H1 (cell line): ENCODE measurements at regions not wholly inside any gene's neighbourhood (a gene's known extent, or its start where the extent isn't known, plus 50 kb on each side); places are given as distances from the start of the nearest gene placed in this dataset.

ENCODE experiments used
- CREB1 ChIP-seq: IDR thresholded peaks from 2 replicates; pipeline ENCODE4 v1.6.1; 2012; ENCODE audit warnings: inconsistent platforms
- EZH2 ChIP-seq: fragments of 200-600 bp; sonication (generic); IDR thresholded peaks from 2 replicates; pipeline ENCODE4 v1.7.1; 2012; ENCODE audit warnings: low read depth, mild to moderate bottlenecking, moderate library complexity, low read length, inconsistent platforms; ENCODE audit not compliant: severe bottlenecking
- SRF ChIP-seq: IDR thresholded peaks from 2 replicates; pipeline ENCODE4 v1.6.1; 2011; ENCODE audit warnings: mild to moderate bottlenecking, low read depth, low read length, moderate library complexity
- TF ChIP-seq, protein P1 (sequence below): fragments of 300-600 bp; sonication (generic); IDR thresholded peaks from 2 replicates; pipeline ENCODE4 v1.7.1; 2012; ENCODE audit warnings: low read length, moderate library complexity, mild to moderate bottlenecking, inconsistent platforms; ENCODE audit not compliant: insufficient replicate concordance

GRCh38 chrX:14411326-14411725 is 118.0 kb upstream of the GLRA2 start (continued):
- TF ChIP-seq EZH2 (no peak), CREB1 (no peak), SRF (no peak)
- TF ChIP-seq, protein P1, sequence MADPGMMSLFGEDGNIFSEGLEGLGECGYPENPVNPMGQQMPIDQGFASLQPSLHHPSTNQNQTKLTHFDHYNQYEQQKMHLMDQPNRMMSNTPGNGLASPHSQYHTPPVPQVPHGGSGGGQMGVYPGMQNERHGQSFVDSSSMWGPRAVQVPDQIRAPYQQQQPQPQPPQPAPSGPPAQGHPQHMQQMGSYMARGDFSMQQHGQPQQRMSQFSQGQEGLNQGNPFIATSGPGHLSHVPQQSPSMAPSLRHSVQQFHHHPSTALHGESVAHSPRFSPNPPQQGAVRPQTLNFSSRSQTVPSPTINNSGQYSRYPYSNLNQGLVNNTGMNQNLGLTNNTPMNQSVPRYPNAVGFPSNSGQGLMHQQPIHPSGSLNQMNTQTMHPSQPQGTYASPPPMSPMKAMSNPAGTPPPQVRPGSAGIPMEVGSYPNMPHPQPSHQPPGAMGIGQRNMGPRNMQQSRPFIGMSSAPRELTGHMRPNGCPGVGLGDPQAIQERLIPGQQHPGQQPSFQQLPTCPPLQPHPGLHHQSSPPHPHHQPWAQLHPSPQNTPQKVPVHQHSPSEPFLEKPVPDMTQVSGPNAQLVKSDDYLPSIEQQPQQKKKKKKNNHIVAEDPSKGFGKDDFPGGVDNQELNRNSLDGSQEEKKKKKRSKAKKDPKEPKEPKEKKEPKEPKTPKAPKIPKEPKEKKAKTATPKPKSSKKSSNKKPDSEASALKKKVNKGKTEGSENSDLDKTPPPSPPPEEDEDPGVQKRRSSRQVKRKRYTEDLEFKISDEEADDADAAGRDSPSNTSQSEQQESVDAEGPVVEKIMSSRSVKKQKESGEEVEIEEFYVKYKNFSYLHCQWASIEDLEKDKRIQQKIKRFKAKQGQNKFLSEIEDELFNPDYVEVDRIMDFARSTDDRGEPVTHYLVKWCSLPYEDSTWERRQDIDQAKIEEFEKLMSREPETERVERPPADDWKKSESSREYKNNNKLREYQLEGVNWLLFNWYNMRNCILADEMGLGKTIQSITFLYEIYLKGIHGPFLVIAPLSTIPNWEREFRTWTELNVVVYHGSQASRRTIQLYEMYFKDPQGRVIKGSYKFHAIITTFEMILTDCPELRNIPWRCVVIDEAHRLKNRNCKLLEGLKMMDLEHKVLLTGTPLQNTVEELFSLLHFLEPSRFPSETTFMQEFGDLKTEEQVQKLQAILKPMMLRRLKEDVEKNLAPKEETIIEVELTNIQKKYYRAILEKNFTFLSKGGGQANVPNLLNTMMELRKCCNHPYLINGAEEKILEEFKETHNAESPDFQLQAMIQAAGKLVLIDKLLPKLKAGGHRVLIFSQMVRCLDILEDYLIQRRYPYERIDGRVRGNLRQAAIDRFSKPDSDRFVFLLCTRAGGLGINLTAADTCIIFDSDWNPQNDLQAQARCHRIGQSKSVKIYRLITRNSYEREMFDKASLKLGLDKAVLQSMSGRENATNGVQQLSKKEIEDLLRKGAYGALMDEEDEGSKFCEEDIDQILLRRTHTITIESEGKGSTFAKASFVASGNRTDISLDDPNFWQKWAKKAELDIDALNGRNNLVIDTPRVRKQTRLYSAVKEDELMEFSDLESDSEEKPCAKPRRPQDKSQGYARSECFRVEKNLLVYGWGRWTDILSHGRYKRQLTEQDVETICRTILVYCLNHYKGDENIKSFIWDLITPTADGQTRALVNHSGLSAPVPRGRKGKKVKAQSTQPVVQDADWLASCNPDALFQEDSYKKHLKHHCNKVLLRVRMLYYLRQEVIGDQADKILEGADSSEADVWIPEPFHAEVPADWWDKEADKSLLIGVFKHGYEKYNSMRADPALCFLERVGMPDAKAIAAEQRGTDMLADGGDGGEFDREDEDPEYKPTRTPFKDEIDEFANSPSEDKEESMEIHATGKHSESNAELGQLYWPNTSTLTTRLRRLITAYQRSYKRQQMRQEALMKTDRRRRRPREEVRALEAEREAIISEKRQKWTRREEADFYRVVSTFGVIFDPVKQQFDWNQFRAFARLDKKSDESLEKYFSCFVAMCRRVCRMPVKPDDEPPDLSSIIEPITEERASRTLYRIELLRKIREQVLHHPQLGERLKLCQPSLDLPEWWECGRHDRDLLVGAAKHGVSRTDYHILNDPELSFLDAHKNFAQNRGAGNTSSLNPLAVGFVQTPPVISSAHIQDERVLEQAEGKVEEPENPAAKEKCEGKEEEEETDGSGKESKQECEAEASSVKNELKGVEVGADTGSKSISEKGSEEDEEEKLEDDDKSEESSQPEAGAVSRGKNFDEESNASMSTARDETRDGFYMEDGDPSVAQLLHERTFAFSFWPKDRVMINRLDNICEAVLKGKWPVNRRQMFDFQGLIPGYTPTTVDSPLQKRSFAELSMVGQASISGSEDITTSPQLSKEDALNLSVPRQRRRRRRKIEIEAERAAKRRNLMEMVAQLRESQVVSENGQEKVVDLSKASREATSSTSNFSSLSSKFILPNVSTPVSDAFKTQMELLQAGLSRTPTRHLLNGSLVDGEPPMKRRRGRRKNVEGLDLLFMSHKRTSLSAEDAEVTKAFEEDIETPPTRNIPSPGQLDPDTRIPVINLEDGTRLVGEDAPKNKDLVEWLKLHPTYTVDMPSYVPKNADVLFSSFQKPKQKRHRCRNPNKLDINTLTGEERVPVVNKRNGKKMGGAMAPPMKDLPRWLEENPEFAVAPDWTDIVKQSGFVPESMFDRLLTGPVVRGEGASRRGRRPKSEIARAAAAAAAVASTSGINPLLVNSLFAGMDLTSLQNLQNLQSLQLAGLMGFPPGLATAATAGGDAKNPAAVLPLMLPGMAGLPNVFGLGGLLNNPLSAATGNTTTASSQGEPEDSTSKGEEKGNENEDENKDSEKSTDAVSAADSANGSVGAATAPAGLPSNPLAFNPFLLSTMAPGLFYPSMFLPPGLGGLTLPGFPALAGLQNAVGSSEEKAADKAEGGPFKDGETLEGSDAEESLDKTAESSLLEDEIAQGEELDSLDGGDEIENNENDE: no peak
